HepG2 (cell line): ENCODE measurements at regions not wholly inside any gene's neighbourhood (a gene's known extent, or its start where the extent isn't known, plus 50 kb on each side); places are given as distances from the start of the nearest gene placed in this dataset.

ENCODE experiments used
- ADNP ChIP-seq: sonication (generic); formaldehyde crosslinking; IDR thresholded peaks from 2 replicates; pipeline ENCODE4 v1.4.0; 2020; ENCODE audit warnings: missing genetic modification reagents
- CREB1 ChIP-seq, 2 experiments: fragments of 450-650 bp in 1 of 2; IDR thresholded peaks; 2 replicates each; pipeline ENCODE4 v1.6.1; 2016 to 2017; ENCODE audit warnings: control low read depth in 1 of 2, mild to moderate bottlenecking in 1 of 2, missing compliant biosample characterization in 1 of 2, missing genetic modification characterization in 1 of 2
- FOXA1 ChIP-seq, 2 experiments: fragments of 450-650 bp in 1 of 2; sonication (generic) in 1 of 2; formaldehyde crosslinking in 1 of 2; IDR thresholded peaks; 2 replicates each; pipeline versions ENCODE4 v1.4.0 to v1.6.1; 2016 to 2020; ENCODE audit warnings: missing genetic modification reagents in 1 of 2
- FOXA3 ChIP-seq: IDR thresholded peaks from 2 replicates; pipeline ENCODE4 v1.6.1; 2016; ENCODE audit warnings: missing genetic modification reagents, missing compliant biosample characterization
- FOXM1 ChIP-seq: sonication (generic); formaldehyde crosslinking; IDR thresholded peaks from 2 replicates; pipeline ENCODE4 v1.5.0; 2020; ENCODE audit warnings: missing genetic modification reagents
- FOXP1 ChIP-seq, 2 experiments: fragments of 450-650 bp in 1 of 2; IDR thresholded peaks; 2 replicates each; pipeline ENCODE4 v1.6.1; 2017 to 2018; ENCODE audit warnings: antibody characterized with exemption in 1 of 2
- GFI1 ChIP-seq: sonication (generic); formaldehyde crosslinking; IDR thresholded peaks from 2 replicates; pipeline ENCODE4 v1.5.0; 2020; ENCODE audit warnings: missing genetic modification reagents, mild to moderate bottlenecking, borderline replicate concordance
- HMG20A ChIP-seq: IDR thresholded peaks from 2 replicates; pipeline ENCODE4 v1.6.1; 2016; ENCODE audit warnings: borderline replicate concordance
- KAT7 ChIP-seq: IDR thresholded peaks from 2 replicates; pipeline ENCODE4 v1.6.1; 2018; ENCODE audit warnings: borderline replicate concordance, missing compliant biosample characterization
- KDM5A ChIP-seq: fragments of 200-600 bp; sonication (generic); IDR thresholded peaks from 2 replicates; pipeline ENCODE4 v1.7.0; 2018; ENCODE audit warnings: antibody characterized with exemption, mild to moderate bottlenecking, low read length, borderline replicate concordance
- MAZ ChIP-seq, 2 experiments: sonication (generic) in 1 of 2; formaldehyde crosslinking in 1 of 2; IDR thresholded peaks; 2 replicates each; pipeline versions ENCODE4 v1.5.0 to v1.6.1; 2012 to 2020; ENCODE audit warnings: low read depth in 2 of 2, mild to moderate bottlenecking in 2 of 2, borderline replicate concordance in 1 of 2, improper control_type of control experiment in 1 of 2, low read length in 1 of 2, missing genetic modification reagents in 1 of 2, moderate library complexity in 1 of 2
- MIXL1 ChIP-seq: IDR thresholded peaks from 2 replicates; pipeline ENCODE4 v1.6.1; 2016
- NFATC3 ChIP-seq: sonication (generic); formaldehyde crosslinking; IDR thresholded peaks from 2 replicates; pipeline ENCODE4 v1.5.1; 2020; ENCODE audit warnings: mild to moderate bottlenecking, missing genetic modification reagents
- NFYC ChIP-seq: IDR thresholded peaks from 2 replicates; pipeline ENCODE4 v1.6.1; 2016; ENCODE audit warnings: missing genetic modification reagents, missing compliant biosample characterization
- NR2F2 ChIP-seq: IDR thresholded peaks from 2 replicates; pipeline ENCODE4 v1.6.1; 2012; ENCODE audit warnings: low read depth, inconsistent platforms, borderline replicate concordance
- PAWR ChIP-seq: sonication (generic); formaldehyde crosslinking; IDR thresholded peaks from 2 replicates; pipeline ENCODE4 v1.4.0; 2020; ENCODE audit warnings: missing genetic modification reagents, mild to moderate bottlenecking, borderline replicate concordance
- TARDBP ChIP-seq: sonication (generic); formaldehyde crosslinking; IDR thresholded peaks from 2 replicates; pipeline ENCODE4 v1.8.0; 2022; ENCODE audit warnings: mild to moderate bottlenecking, missing genetic modification reagents
- TBX2 ChIP-seq: sonication (generic); formaldehyde crosslinking; IDR thresholded peaks from 2 replicates; pipeline ENCODE4 v1.5.0; 2020; ENCODE audit warnings: missing genetic modification reagents, mild to moderate bottlenecking, borderline replicate concordance
- TCF12 ChIP-seq, 2 experiments: fragments of 450-650 bp in 1 of 2; sonication (generic) in 1 of 2; formaldehyde crosslinking in 1 of 2; IDR thresholded peaks; 2 replicates each; pipeline versions ENCODE4 v1.6.1 to v1.8.0; 2017 to 2022; ENCODE audit warnings: antibody characterized with exemption in 1 of 2, mild to moderate bottlenecking in 1 of 2, missing genetic modification reagents in 1 of 2, moderate library complexity in 1 of 2
- ZBTB8A ChIP-seq: sonication (generic); formaldehyde crosslinking; IDR thresholded peaks from 2 replicates; pipeline ENCODE4 v1.4.0; 2020; ENCODE audit warnings: mild to moderate bottlenecking, low read depth, missing genetic modification reagents, borderline replicate concordance
- ZMAT3 ChIP-seq: sonication (generic); formaldehyde crosslinking; conservative IDR thresholded peaks from 2 replicates; pipeline ENCODE4 v1.7.0; 2021; ENCODE audit warnings: missing genetic modification reagents
- ZMYM3 ChIP-seq: sonication (generic); formaldehyde crosslinking; IDR thresholded peaks from 2 replicates; pipeline ENCODE4 v1.5.1; 2020; ENCODE audit warnings: mild to moderate bottlenecking, missing genetic modification reagents
- ZNF484 ChIP-seq: sonication (generic); formaldehyde crosslinking; IDR thresholded peaks from 2 replicates; pipeline ENCODE4 v1.5.1; 2020; ENCODE audit warnings: mild to moderate bottlenecking, low read depth, missing genetic modification reagents, borderline replicate concordance
- ZNF713 ChIP-seq: sonication (generic); formaldehyde crosslinking; IDR thresholded peaks from 2 replicates; pipeline ENCODE4 v1.4.0; 2020; ENCODE audit warnings: mild to moderate bottlenecking, missing genetic modification reagents
- TF ChIP-seq, protein P1 (sequence below): sonication (generic); formaldehyde crosslinking; IDR thresholded peaks from 2 replicates; pipeline ENCODE4 v1.4.0; 2020; ENCODE audit warnings: missing genetic modification reagents, low read depth, mild to moderate bottlenecking, borderline replicate concordance
- TF ChIP-seq, protein P2 (sequence below): sonication (generic); formaldehyde crosslinking; IDR thresholded peaks from 2 replicates; pipeline ENCODE4 v1.5.0; 2020; ENCODE audit warnings: mild to moderate bottlenecking, missing genetic modification reagents
- TF ChIP-seq, protein P3 (sequence below): sonication (generic); formaldehyde crosslinking; IDR thresholded peaks from 2 replicates; pipeline ENCODE4 v1.4.0; 2020; ENCODE audit warnings: missing genetic modification reagents

- TF ChIP-seq, protein P1, sequence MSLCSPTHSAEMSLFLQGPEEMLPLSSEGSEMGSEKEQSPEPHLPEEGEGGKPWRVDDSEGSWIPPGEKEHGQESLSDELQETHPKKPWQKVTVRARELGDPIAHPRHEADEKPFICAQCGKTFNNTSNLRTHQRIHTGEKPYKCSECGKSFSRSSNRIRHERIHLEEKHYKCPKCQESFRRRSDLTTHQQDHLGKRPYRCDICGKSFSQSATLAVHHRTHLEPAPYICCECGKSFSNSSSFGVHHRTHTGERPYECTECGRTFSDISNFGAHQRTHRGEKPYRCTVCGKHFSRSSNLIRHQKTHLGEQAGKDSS (CRISPR knock-in tag), result no peak
- TF ChIP-seq FOXM1 (CRISPR knock-in tag), result no peak
- TF ChIP-seq ZNF713, result no peak
- TF ChIP-seq MIXL1 (CRISPR knock-in tag), result 0 out of 2 replicates have a peak, but pooled peaks have one; percentile 27
- no peak for TF ChIP-seq TARDBP (CRISPR knock-in tag)
- no peak for TF ChIP-seq CREB1 (IDR thresholded peaks at IDR 0.05)
- TF ChIP-seq CREB1 (CRISPR knock-in tag; IDR thresholded peaks at IDR 0.05), result no peak
- TF ChIP-seq FOXP1 (IDR thresholded peaks at IDR 0.05), result no peak
- peak; percentile 67 for TF ChIP-seq FOXP1 (CRISPR knock-in tag; IDR thresholded peaks at IDR 0.05)
- no peak; the same call in 1 of the 2 replicates for TF ChIP-seq FOXA1 (IDR thresholded peaks at IDR 0.05)
- TF ChIP-seq FOXA1 (CRISPR knock-in tag; IDR thresholded peaks at IDR 0.05), result peak; percentile 79
- 0 out of 2 replicates have a peak, but pooled peaks have one; percentile 56 for TF ChIP-seq NR2F2
- no peak for TF ChIP-seq KDM5A
- no peak for TF ChIP-seq ADNP
- TF ChIP-seq NFYC (CRISPR knock-in tag), result no peak
- TF ChIP-seq, protein P2, sequence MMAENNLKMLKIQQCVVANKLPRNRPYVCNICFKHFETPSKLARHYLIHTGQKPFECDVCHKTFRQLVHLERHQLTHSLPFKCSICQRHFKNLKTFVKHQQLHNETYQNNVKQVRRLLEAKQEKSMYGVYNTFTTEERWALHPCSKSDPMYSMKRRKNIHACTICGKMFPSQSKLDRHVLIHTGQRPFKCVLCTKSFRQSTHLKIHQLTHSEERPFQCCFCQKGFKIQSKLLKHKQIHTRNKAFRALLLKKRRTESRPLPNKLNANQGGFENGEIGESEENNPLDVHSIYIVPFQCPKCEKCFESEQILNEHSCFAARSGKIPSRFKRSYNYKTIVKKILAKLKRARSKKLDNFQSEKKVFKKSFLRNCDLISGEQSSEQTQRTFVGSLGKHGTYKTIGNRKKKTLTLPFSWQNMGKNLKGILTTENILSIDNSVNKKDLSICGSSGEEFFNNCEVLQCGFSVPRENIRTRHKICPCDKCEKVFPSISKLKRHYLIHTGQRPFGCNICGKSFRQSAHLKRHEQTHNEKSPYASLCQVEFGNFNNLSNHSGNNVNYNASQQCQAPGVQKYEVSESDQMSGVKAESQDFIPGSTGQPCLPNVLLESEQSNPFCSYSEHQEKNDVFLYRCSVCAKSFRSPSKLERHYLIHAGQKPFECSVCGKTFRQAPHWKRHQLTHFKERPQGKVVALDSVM (CRISPR knock-in tag), result no peak
- peak; percentile 87 for TF ChIP-seq FOXA3
- no peak for TF ChIP-seq TCF12 (IDR thresholded peaks at IDR 0.05)
- TF ChIP-seq TCF12 (CRISPR knock-in tag; IDR thresholded peaks at IDR 0.05), result no peak
- TF ChIP-seq ZMYM3, result no peak
- no peak for TF ChIP-seq ZBTB8A (CRISPR knock-in tag)
- TF ChIP-seq ZNF484, result no peak
- no peak for TF ChIP-seq NFATC3
- TF ChIP-seq TBX2 (CRISPR knock-in tag), result no peak
- no peak for TF ChIP-seq PAWR (CRISPR knock-in tag)
- peak; percentile 45; the same call in 1 of the 2 replicates for TF ChIP-seq HMG20A (CRISPR knock-in tag)
- TF ChIP-seq, protein P3, sequence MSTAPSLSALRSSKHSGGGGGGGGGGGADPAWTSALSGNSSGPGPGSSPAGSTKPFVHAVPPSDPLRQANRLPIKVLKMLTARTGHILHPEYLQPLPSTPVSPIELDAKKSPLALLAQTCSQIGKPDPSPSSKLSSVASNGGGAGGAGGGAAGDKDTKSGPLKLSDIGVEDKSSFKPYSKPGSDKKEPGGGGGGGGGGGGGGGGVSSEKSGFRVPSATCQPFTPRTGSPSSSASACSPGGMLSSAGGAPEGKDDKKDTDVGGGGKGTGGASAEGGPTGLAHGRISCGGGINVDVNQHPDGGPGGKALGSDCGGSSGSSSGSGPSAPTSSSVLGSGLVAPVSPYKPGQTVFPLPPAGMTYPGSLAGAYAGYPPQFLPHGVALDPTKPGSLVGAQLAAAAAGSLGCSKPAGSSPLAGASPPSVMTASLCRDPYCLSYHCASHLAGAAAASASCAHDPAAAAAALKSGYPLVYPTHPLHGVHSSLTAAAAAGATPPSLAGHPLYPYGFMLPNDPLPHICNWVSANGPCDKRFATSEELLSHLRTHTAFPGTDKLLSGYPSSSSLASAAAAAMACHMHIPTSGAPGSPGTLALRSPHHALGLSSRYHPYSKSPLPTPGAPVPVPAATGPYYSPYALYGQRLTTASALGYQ (CRISPR knock-in tag), result no peak
- peak; percentile 41; the same call in 1 of the 2 replicates for TF ChIP-seq GFI1
- no peak for TF ChIP-seq ZMAT3 (CRISPR knock-in tag)
- TF ChIP-seq MAZ (IDR thresholded peaks at IDR 0.05; ENCODE audit: borderline replicate concordance, low read depth, low read length), result no peak
- no peak for TF ChIP-seq MAZ (CRISPR knock-in tag; IDR thresholded peaks at IDR 0.05; ENCODE audit: low read depth)
- no peak for TF ChIP-seq KAT7 (CRISPR knock-in tag)
Measured at GRCh38 chr11:25737071-25737675, 594.8 kb upstream of the ANO3 start (continued).
